ENCODE measurements at regions not wholly inside any gene's neighbourhood (a gene's known extent, or its start where the extent isn't known, plus 50 kb on each side); places are given as distances from the start of the nearest gene placed in this dataset.

DNA sequence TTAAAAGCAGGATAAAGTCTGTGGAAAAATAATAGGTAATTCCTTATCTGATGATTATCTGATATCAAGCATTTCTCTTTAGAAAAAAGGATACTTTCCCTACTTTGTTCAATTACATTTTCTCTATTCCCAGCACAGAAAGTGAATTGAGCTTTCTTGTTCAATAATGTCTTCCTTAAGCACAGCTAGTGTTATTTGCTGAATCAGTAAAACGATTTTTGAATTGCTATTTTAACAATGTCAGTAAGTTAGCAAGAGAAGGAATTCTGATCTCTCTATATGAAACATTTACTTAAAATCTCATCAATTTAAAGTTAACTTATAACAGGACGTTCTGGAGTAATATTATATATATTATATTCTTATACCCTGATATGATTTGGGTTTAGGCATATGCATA is 337.2 kb upstream of the ANKRD30A start:
- Histone ChIP-seq H3K9ac (ENCODE audit: insufficient read depth, low read length) (no peak overlapping the region), H3K4me3 (replicated peaks in 1 of 4; ENCODE audit: control extremely low read depth in 1 of 4, insufficient read depth in 1 of 4, low read depth in 3 of 4, low read length in 4 of 4) (no peak overlapping the region), H4K20me1 (ENCODE audit: control insufficient read depth, extremely low read depth, insufficient read depth, low read length) (no peaks in the 10 kb centered on the region), H2AFZ (ENCODE audit: low read length) (no peak overlapping the region), H3K27ac (ENCODE audit: insufficient read depth, low read length) (no peak overlapping the region), H3K36me3 (ENCODE audit: control insufficient read depth, insufficient read depth, low read length) (no peaks in the 10 kb centered on the region), H3K4me2 (ENCODE audit: extremely low read depth, insufficient read depth, low read length) (no peak overlapping the region), H3K27me3 (ENCODE audit: control insufficient read depth, insufficient read depth, low read length) (no peaks in the 10 kb centered on the region), H3K9me3 (ENCODE audit: control insufficient read depth, insufficient read depth, low read depth, low read length) (no peaks in the 10 kb centered on the region), H3K4me1 (ENCODE audit: control insufficient read depth, extremely low read depth, insufficient read depth, low read length) (no peaks in the 10 kb centered on the region), H3K79me2 (ENCODE audit: control insufficient read depth, insufficient read depth, low read length) (no peaks in the 10 kb centered on the region)
- DNase-seq (ENCODE audit: low read depth in 2 of 2): no peak
- no peak for TF ChIP-seq EZH2 (IDR thresholded peaks at IDR 0.05; ENCODE audit: low read length, missing control alignments)
- TF ChIP-seq, protein P1, sequence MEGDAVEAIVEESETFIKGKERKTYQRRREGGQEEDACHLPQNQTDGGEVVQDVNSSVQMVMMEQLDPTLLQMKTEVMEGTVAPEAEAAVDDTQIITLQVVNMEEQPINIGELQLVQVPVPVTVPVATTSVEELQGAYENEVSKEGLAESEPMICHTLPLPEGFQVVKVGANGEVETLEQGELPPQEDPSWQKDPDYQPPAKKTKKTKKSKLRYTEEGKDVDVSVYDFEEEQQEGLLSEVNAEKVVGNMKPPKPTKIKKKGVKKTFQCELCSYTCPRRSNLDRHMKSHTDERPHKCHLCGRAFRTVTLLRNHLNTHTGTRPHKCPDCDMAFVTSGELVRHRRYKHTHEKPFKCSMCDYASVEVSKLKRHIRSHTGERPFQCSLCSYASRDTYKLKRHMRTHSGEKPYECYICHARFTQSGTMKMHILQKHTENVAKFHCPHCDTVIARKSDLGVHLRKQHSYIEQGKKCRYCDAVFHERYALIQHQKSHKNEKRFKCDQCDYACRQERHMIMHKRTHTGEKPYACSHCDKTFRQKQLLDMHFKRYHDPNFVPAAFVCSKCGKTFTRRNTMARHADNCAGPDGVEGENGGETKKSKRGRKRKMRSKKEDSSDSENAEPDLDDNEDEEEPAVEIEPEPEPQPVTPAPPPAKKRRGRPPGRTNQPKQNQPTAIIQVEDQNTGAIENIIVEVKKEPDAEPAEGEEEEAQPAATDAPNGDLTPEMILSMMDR (conservative IDR thresholded peaks at IDR 0.05 in 1 of 2, IDR thresholded peaks at IDR 0.05 in 1 of 2; ENCODE audit: low read depth in 1 of 2, low read length in 2 of 2): no peak

DNA sequence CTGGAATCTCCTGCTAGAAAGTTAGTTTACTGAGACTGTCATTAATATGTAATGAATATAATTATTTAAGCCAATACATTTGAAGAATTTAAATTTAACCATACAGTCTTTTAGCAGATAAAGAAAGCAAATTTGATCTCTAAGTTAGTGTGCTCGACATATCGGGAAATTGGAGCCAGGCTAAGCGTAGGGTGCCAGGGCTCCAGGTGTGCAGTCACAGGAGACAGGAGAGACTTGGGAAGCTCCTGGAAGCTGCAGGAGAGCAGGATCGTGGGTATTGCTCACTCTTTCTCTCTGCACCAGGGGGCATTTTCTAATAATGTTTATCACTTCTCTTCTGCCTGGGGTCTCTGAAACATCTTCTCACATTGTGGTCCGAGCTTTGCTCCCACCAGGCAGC is 342.0 kb upstream of the ANKRD30A start:
- TF ChIP-seq, protein P1 (conservative IDR thresholded peaks at IDR 0.05 in 1 of 2, IDR thresholded peaks at IDR 0.05 in 1 of 2; ENCODE audit: low read depth in 1 of 2, low read length in 2 of 2): no peak
- no peak for TF ChIP-seq EZH2 (IDR thresholded peaks at IDR 0.05; ENCODE audit: low read length, missing control alignments)
- DNase-seq (ENCODE audit: low read depth in 2 of 2): no peak

DNA sequence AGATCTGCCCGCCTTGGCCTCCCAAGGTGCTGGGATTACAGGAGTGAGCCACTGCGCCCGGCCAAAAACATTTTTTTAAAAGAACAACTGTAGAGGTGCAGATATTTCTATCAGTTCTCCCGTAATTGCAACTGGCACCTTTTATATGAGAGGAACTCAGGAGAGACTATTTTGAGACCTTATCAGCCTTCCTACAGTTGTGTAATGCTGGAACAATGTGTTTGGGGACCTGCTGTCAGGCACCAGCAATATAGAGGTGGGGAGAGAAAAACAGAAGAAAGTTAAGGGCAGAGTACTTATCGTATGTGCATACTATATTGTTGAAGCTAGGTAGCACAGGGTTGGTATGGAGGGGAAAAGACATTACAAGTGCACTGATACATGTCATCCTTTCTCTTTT is 343.8 kb upstream of the ANKRD30A start:
- H3K4me1 ChIP-seq (ENCODE audit: control insufficient read depth, extremely low read depth, insufficient read depth, low read length): no peaks in the 10 kb centered on the region
- no peak overlapping the region for H3K4me2 ChIP-seq (ENCODE audit: extremely low read depth, insufficient read depth, low read length)
- no peak overlapping the region for H3K4me3 ChIP-seq (replicated peaks in 1 of 4; ENCODE audit: control extremely low read depth in 1 of 4, insufficient read depth in 1 of 4, low read depth in 3 of 4, low read length in 4 of 4)
- no peak overlapping the region for H2AFZ ChIP-seq (ENCODE audit: low read length)
- no peak for DNase-seq (ENCODE audit: low read depth in 2 of 2)
- H3K27ac ChIP-seq (ENCODE audit: insufficient read depth, low read length): no peak overlapping the region
- TF ChIP-seq, protein P1 (conservative IDR thresholded peaks at IDR 0.05 in 1 of 2, IDR thresholded peaks at IDR 0.05 in 1 of 2; ENCODE audit: low read depth in 1 of 2, low read length in 2 of 2): no peak
- no peak for TF ChIP-seq EZH2 (IDR thresholded peaks at IDR 0.05; ENCODE audit: low read length, missing control alignments)
- no peaks in the 10 kb centered on the region for H3K79me2 ChIP-seq (ENCODE audit: control insufficient read depth, insufficient read depth, low read length)
- H3K9me3 ChIP-seq (ENCODE audit: control insufficient read depth, insufficient read depth, low read depth, low read length): no peaks in the 10 kb centered on the region
- H3K36me3 ChIP-seq (ENCODE audit: control insufficient read depth, insufficient read depth, low read length): no peaks in the 10 kb centered on the region
- no peaks in the 10 kb centered on the region for H4K20me1 ChIP-seq (ENCODE audit: control insufficient read depth, extremely low read depth, insufficient read depth, low read length)
- no peak overlapping the region for H3K9ac ChIP-seq (ENCODE audit: insufficient read depth, low read length)
- no peaks in the 10 kb centered on the region for H3K27me3 ChIP-seq (ENCODE audit: control insufficient read depth, insufficient read depth, low read length)

More for the DNA sequence above, 342.0 kb upstream of the ANKRD30A start:
- H3K4me3 ChIP-seq (replicated peaks in 1 of 4; ENCODE audit: control extremely low read depth in 1 of 4, insufficient read depth in 1 of 4, low read depth in 3 of 4, low read length in 4 of 4): no peak overlapping the region
- no peaks in the 10 kb centered on the region for H3K27me3 ChIP-seq (ENCODE audit: control insufficient read depth, insufficient read depth, low read length)
- no peak overlapping the region for H3K27ac ChIP-seq (ENCODE audit: insufficient read depth, low read length)
- H4K20me1 ChIP-seq (ENCODE audit: control insufficient read depth, extremely low read depth, insufficient read depth, low read length): no peaks in the 10 kb centered on the region
- H3K9me3 ChIP-seq (ENCODE audit: control insufficient read depth, insufficient read depth, low read depth, low read length): no peaks in the 10 kb centered on the region
- H3K79me2 ChIP-seq (ENCODE audit: control insufficient read depth, insufficient read depth, low read length): no peaks in the 10 kb centered on the region
- no peak overlapping the region for H2AFZ ChIP-seq (ENCODE audit: low read length)
- H3K4me2 ChIP-seq (ENCODE audit: extremely low read depth, insufficient read depth, low read length): no peak overlapping the region
- no peaks in the 10 kb centered on the region for H3K36me3 ChIP-seq (ENCODE audit: control insufficient read depth, insufficient read depth, low read length)
- no peak overlapping the region for H3K9ac ChIP-seq (ENCODE audit: insufficient read depth, low read length)
- H3K4me1 ChIP-seq (ENCODE audit: control insufficient read depth, extremely low read depth, insufficient read depth, low read length): no peaks in the 10 kb centered on the region

All from fibroblast of lung (primary cell).